Fibroblast of skin of right biceps (primary cell): ENCODE measurements at regions not wholly inside any gene's neighbourhood (a gene's known extent, or its start where the extent isn't known, plus 50 kb on each side); places are given as distances from the start of the nearest gene placed in this dataset.
A peak's percentile ranks its signal among the peaks of the same experiment; 100 is the strongest.

Source experiments
- DNase-seq: peaks from one replicate; pipeline ENCODE4 v3.0.0-alpha.2; 2013

GRCh38 chr1:234931404-234931973, 197.1 kb downstream of the TOMM20 start:
- no peak for DNase-seq

- no peak for DNase-seq
Measured at GRCh38 chr1:234929369-234929768, 199.3 kb downstream of the TOMM20 start.

- DNase-seq: no peak
Measured at GRCh38 chr1:234928642-234929041, 200.0 kb downstream of the TOMM20 start.

- DNase-seq: peak; percentile 74
Measured at GRCh38 chr1:234927971-234928640, 200.5 kb downstream of the TOMM20 start.

- DNase-seq: no peak
Measured at GRCh38 chr1:234927312-234927970, 201.2 kb downstream of the TOMM20 start.

GRCh38 chr1:234926559-234927311, 201.9 kb downstream of the TOMM20 start:
- no peak for DNase-seq

- DNase-seq: no peak
Measured at GRCh38 chr1:234926264-234926558, 202.4 kb downstream of the TOMM20 start.

- peak; percentile 100 for DNase-seq
Measured at GRCh38 chr1:234925440-234926263, 203.0 kb downstream of the TOMM20 start.

- DNase-seq: no peak
Measured at GRCh38 chr1:234924450-234925355, 203.9 kb downstream of the TOMM20 start.

- no peak for DNase-seq
Measured at GRCh38 chr1:234923626-234924025, 205.0 kb downstream of the TOMM20 start.

- DNase-seq: no peak
Measured at GRCh38 chr1:234922987-234923386, 205.7 kb downstream of the TOMM20 start.

GRCh38 chr1:234921266-234922062, 207.2 kb downstream of the TOMM20 start:
- DNase-seq: peak; percentile 43

GRCh38 chr1:234920843-234921140, 207.8 kb downstream of the TOMM20 start:
- DNase-seq: no peak

- DNase-seq: no peak
Measured at GRCh38 chr1:234920136-234920842, 208.3 kb downstream of the TOMM20 start.

- DNase-seq: no peak
Measured at GRCh38 chr1:234918961-234919761, 209.5 kb downstream of the TOMM20 start.

- DNase-seq: no peak
Measured at GRCh38 chr1:234918181-234918841, 210.3 kb downstream of the TOMM20 start.

- DNase-seq: no peak
Measured at GRCh38 chr1:234917495-234918180, 211.0 kb downstream of the TOMM20 start.

- DNase-seq: no peak
Measured at GRCh38 chr1:234916840-234917239, 211.8 kb downstream of the TOMM20 start.
